Motor neuron (in vitro differentiated cells): ENCODE measurements at regions not wholly inside any gene's neighbourhood (a gene's known extent, or its start where the extent isn't known, plus 50 kb on each side); places are given as distances from the start of the nearest gene placed in this dataset.
"Not testable (repeated sequence)": the region's sequence is repeated elsewhere in the genome, so short reads cannot be mapped to it uniquely, and the experiment has no call there.

ENCODE experiments used
- ATAC-seq, 8 experiments: fragments of 200-7000 bp; cut with Tn5 transposase; replicated peaks in 6 of 8; 2 replicates each; pipeline ENCODE4 v1.8.0; 2021; ENCODE audit warnings: mild to moderate bottlenecking in 8 of 8, moderate library complexity in 8 of 8
- H3K27ac ChIP-seq, 2 donors: fragments of 250-450 bp; sonication (Bioruptor Pico); 2 replicates each; pipeline ENCODE4 v1.9.0; 2021; ENCODE audit warnings: antibody characterized with exemption in 2 of 2, mild to moderate bottlenecking in 2 of 2, moderate library complexity in 1 of 2
- H3K4me1 ChIP-seq, 2 donors: fragments of 250-450 bp; sonication (Bioruptor Pico); replicated peaks in 1 of 2; 2 replicates each; pipeline ENCODE4 v1.6.1; 2021; ENCODE audit warnings: antibody characterized with exemption in 2 of 2, mild to moderate bottlenecking in 2 of 2, moderate library complexity in 1 of 2
- H3K4me3 ChIP-seq, 5 donors: fragments of 250-450 bp; sonication (Bioruptor Pico); 2 replicates each; pipeline ENCODE4 v1.9.0; 2021; ENCODE audit warnings: antibody characterized with exemption in 5 of 5, mild to moderate bottlenecking in 5 of 5, moderate library complexity in 4 of 5
- WGBS, 10 experiments: fragments of 450-650 bp; shearing (Covaris generic); methylation state at CpG; one replicate each; pipeline ENCODE4 v1.0.0; 2022; 5-methylcytosine and 5-hydroxymethylcytosine counted together
- in situ Hi-C, 9 experiments: fragments of 400-800 bp; cut with MboI; loops; one replicate each; pipeline ENCODE4 v1.15.0; 2021; ENCODE audit warnings: low sequenced_read_pairs in 9 of 9, low pct_unique_long_range_greater_than_20kb in 2 of 9; ENCODE audit not compliant: unreplicated experiment in 9 of 9

GRCh38 chr9:134525841-134526583 is 115.6 kb upstream of the COL5A1 start:
- in situ Hi-C loops: no loop called here
- Histone ChIP-seq H3K4me1 (peaks cover 0 to 5% of the 10 kb centered on the region in 2 donors), H3K27ac (no peak overlapping the region), H3K4me3 (no peak overlapping the region)
- 5 to 100% (median 59%) methylated on average over 1 to 17 of the region's 26 CpGs; no CpG with 5 or more reads in 2 of the 10 experiments for WGBS, 10 experiments
- ATAC-seq: peak in 2 of 8 experiments; percentile 63 to 77

DNA sequence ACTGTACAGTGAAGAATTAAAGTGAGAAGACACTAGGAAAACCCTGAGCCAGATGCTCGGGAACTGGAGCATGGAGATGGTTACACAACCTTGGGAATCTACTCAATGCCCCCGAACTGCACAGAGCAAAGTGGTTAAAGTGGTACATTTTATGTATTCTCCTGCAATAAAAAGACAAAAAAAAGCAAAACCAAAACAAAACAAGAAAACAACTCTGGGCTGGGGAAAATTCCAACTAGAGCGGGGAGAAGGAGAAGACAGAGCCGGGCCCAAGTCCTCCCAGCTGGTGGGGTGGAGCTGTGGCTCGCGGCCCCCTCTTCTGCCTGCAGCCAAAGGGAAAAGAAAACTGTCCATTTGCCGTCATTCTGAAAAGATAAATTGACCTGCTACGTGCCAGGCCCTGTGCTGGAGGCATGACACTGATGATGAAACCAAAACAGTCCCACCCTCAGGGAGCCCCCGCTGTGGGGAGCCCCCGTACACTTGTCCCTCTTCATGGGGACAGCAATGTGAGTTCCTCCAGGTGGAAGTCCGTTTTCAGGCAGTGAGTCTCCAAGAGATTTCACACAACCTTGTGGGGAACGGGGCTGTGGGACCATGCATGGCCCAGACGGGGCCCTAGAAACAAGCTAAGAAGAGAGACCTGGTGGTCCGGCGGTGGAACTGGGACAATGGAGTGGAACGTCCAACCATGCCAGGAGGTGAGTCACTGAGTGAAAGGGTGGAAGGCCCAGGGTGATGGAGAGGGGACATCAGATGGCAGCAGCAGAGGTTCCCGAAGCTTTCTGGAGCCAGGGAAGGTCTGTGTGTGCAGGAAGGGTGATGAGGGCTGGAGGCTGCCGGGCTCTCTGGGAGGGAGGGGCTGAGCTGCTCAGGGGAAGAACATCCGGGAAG is 114.8 kb upstream of the COL5A1 start:
- Histone ChIP-seq H3K4me1 (peaks cover 0 to 4% of the 10 kb centered on the region in 2 donors), H3K4me3 (no peak overlapping the region), H3K27ac (no peak overlapping the region)
- in situ Hi-C loops: no loop called here
- 17 to 100% (median 85%) methylated on average over 1 to 10 of the region's 19 CpGs; no CpG with 5 or more reads in 1 of the 10 experiments for WGBS, 10 experiments
- ATAC-seq: peak in 2 of 8 experiments; percentile 24 to 50

GRCh38 chr9:134530724-134531123 is 110.9 kb upstream of the COL5A1 start:
- in situ Hi-C loops: no loop called here

DNA sequence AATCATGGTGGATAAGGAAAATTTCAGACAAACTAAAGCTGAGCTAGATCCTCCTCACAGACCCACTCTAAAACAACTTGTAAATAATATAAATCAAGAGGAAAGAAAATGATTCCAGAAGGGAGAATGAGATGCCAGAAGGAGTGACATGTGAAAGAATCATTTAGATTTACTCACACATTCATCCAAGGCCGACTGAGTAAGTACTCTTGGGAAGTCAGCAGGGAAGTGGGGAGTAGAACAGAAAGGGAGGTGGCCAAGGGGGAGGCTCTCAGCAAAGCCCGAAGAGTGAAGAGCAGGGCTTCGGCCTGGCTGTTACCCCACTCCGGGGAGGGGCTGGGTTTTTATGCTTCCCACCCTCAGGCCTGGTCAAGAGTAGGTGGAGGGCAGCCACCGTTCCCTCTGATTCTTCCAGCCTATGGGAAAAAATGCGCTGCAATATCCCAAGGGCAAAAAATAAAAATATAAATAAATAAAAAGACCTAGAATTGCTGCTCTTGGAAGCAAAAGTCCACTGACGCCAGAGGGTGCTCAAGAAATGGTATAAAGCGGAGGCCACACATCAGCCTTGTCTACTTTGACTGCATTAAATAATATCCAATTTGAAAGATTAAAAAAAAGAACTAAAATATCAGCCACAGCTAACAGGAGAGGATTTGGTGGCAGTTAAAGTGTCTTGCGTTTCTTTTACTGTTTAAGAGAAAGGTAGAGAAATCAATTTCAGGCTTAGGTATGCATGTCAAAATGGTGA is 110.2 kb upstream of the COL5A1 start:
- in situ Hi-C loops: no loop called here
- peaks cover 0 to 2% of the 10 kb centered on the region in 2 donors for H3K4me1 ChIP-seq
- WGBS, 10 experiments: 20 to 100% (median 55%) methylated on average over 3 to 8 of the region's 9 CpGs
- peak in 5 of 8 experiments; percentile 8 to 78 (median 39) for ATAC-seq
- H3K4me3 ChIP-seq: no peak overlapping the region
- no peak overlapping the region for H3K27ac ChIP-seq

More at GRCh38 chr9:134530724-134531123, 110.9 kb upstream of the COL5A1 start:
- H3K27ac ChIP-seq: no peak overlapping the region
- H3K4me1 ChIP-seq: peaks cover 0 to 2% of the 10 kb centered on the region in 2 donors
- ATAC-seq: no peak
- no peak overlapping the region for H3K4me3 ChIP-seq

- Histone ChIP-seq H3K4me3 (no peak overlapping the region), H3K27ac (no peak overlapping the region), H3K4me1 (peaks cover 0 to 2% of the 10 kb centered on the region in 2 donors)
- WGBS, 10 experiments: 56 to 100% (median 80%) methylated on average over 1 to 9 of the region's 12 CpGs; no CpG with 5 or more reads in 3 of the 10 experiments
- ATAC-seq: no peak
- in situ Hi-C loops: no loop called here
Measured at GRCh38 chr9:134532084-134532483, 109.5 kb upstream of the COL5A1 start.

- H3K4me1 ChIP-seq, in situ Hi-C loops, H3K27ac ChIP-seq, ATAC-seq, H3K4me3 ChIP-seq: not testable (repeated sequence)
- WGBS, 10 experiments: 80 to 100% (median 91%) methylated on average over 1 to 8 of the region's 9 CpGs; no CpG with 5 or more reads in 3 of the 10 experiments
Measured at GRCh38 chr9:134532661-134533060, 108.9 kb upstream of the COL5A1 start.

GRCh38 chr9:134533850-134534588 is 107.6 kb upstream of the COL5A1 start:
- WGBS, 10 experiments: 45 to 100% (median 80%) methylated on average over 1 to 8 of the region's 28 CpGs; no CpG with 5 or more reads in 5 of the 10 experiments
- no peak overlapping the region for H3K4me3 ChIP-seq
- no peak for ATAC-seq
- H3K27ac ChIP-seq: no peak overlapping the region
- in situ Hi-C loops: no loop called here
- peaks cover 0 to 9% of the 10 kb centered on the region in 2 donors for H3K4me1 ChIP-seq

- no peak for ATAC-seq
- H3K27ac ChIP-seq: no peak overlapping the region
- 71 to 100% (median 88%) methylated on average over 1 to 9 of the region's 12 CpGs; no CpG with 5 or more reads in 2 of the 10 experiments for WGBS, 10 experiments
- in situ Hi-C loops: no loop called here
- no peak overlapping the region for H3K4me3 ChIP-seq
- H3K4me1 ChIP-seq: peaks cover 0 to 9% of the 10 kb centered on the region in 2 donors
Measured at GRCh38 chr9:134534661-134535080, 106.9 kb upstream of the COL5A1 start.

GRCh38 chr9:134535171-134535570 is 106.4 kb upstream of the COL5A1 start:
- H3K4me1 ChIP-seq: peaks cover 0 to 9% of the 10 kb centered on the region in 2 donors
- no peak overlapping the region for H3K27ac ChIP-seq
- H3K4me3 ChIP-seq: no peak overlapping the region
- no peak for ATAC-seq
- in situ Hi-C loops: no loop called here
- 60 to 94% (median 92%) methylated on average over 1 to 8 of the region's 9 CpGs; no CpG with 5 or more reads in 3 of the 10 experiments for WGBS, 10 experiments

GRCh38 chr9:134536101-134536900 is 105.3 kb upstream of the COL5A1 start:
- H3K4me3 ChIP-seq: no peak overlapping the region
- peaks cover 0 to 9% of the 10 kb centered on the region in 2 donors for H3K4me1 ChIP-seq
- no peak overlapping the region for H3K27ac ChIP-seq
- in situ Hi-C loops: no loop called here
- 40 to 100% (median 81%) methylated on average over 1 to 8 of the region's 22 CpGs; no CpG with 5 or more reads in 4 of the 10 experiments for WGBS, 10 experiments
- ATAC-seq: peak in 2 of 8 experiments; percentile 10 to 32

DNA sequence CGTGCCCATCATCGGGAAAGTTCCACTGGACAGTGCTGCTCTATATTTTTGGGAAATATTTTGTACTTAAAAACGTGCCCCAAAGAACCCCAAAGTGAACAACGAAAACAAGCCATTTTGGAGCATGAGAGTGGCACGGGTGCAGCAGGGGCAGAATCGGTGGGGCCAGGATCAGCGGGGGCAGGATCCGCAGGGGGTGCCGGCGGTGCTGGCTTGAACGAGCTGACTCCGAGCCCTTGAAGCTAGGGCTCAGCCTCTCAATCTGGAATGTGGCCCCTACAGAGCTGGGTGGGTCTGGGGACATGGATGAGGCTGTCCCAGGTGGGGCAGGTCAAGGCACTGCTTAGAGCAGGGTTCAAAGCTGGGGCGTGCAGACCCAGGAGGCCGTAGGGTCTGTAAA is 104.7 kb upstream of the COL5A1 start:
- in situ Hi-C loops: no loop called here
- 71 to 100% (median 100%) methylated on average over 1 to 7 of the region's 14 CpGs; no CpG with 5 or more reads in 5 of the 10 experiments for WGBS, 10 experiments
- Histone ChIP-seq H3K4me3 (no peak overlapping the region), H3K27ac (no peak overlapping the region), H3K4me1 (peaks cover 0 to 9% of the 10 kb centered on the region in 2 donors)
- ATAC-seq: no peak
